ENCODE measurements at regions not wholly inside any gene's neighbourhood (a gene's known extent, or its start where the extent isn't known, plus 50 kb on each side); places are given as distances from the start of the nearest gene placed in this dataset.

- Histone ChIP-seq H2AFZ (ENCODE audit: insufficient read depth, low read depth, low read length, poor library complexity, severe bottlenecking) (no peak overlapping the region), H3K4me1 (ENCODE audit: control insufficient read depth in 1 of 2, insufficient read depth in 2 of 2, low read length in 2 of 2) (no peaks in the 10 kb centered on the region), H3K4me3 (replicated peaks in 1 of 3; ENCODE audit: low read depth in 2 of 3, low read length in 3 of 3) (no peak overlapping the region), H3K27me3 (ENCODE audit: control insufficient read depth in 2 of 2, insufficient read depth in 2 of 2, low read length in 2 of 2) (no peaks in the 10 kb centered on the region), H3K79me2 (ENCODE audit: insufficient read depth, low read length) (no peaks in the 10 kb centered on the region), H3K4me2 (replicated peaks; ENCODE audit: extremely low read depth, low read length, poor library complexity, severe bottlenecking) (no peak overlapping the region), H4K20me1 (ENCODE audit: insufficient read depth, low read length) (no peaks in the 10 kb centered on the region), H3K9ac (ENCODE audit: insufficient read depth, low read length, poor library complexity, severe bottlenecking) (no peak overlapping the region), H3K36me3 (replicated peaks in 1 of 2; ENCODE audit: control insufficient read depth in 1 of 2, insufficient read depth in 2 of 2, low read length in 2 of 2) (no peaks in the 10 kb centered on the region), H3K27ac (ENCODE audit: low read depth in 1 of 2, low read length in 2 of 2) (no peak overlapping the region), H3K9me3 (replicated peaks in 1 of 2; ENCODE audit: control insufficient read depth in 1 of 2, insufficient read depth in 1 of 2, low read length in 2 of 2) (no peaks in the 10 kb centered on the region)
- Mint-ChIP-seq H3K27me3 (ENCODE audit: low read depth in 3 of 3) (peaks cover 0 to 1% (median 0%) of the 10 kb centered on the region in 3 donors), H3K9me3 (peaks cover 0 to 2% (median 0%) of the 10 kb centered on the region in 7 donors), H3K4me3 (no peak overlapping the region), H3K27ac (no peak overlapping the region), H3K4me1 (no peaks in the 10 kb centered on the region), H3K36me3 (no peaks in the 10 kb centered on the region)
- no peak for TF ChIP-seq CTCF (IDR thresholded peaks at IDR 0.05)
- DNase-seq: no peak
- intact Hi-C loops (cut with micrococcal nuclease): no loop called here
- 40% methylated on average over 1 of the region's 2 CpGs for WGBS (ENCODE audit: insufficient coverage)
Observed at GRCh38 chr4:41394481-41394894, 137.8 kb downstream of the UCHL1 start.

- Histone ChIP-seq H3K27ac (ENCODE audit: low read depth in 1 of 2, low read length in 2 of 2) (no peak overlapping the region), H4K20me1 (ENCODE audit: insufficient read depth, low read length) (no peaks in the 10 kb centered on the region), H3K4me1 (ENCODE audit: control insufficient read depth in 1 of 2, insufficient read depth in 2 of 2, low read length in 2 of 2) (no peaks in the 10 kb centered on the region), H3K27me3 (ENCODE audit: control insufficient read depth in 2 of 2, insufficient read depth in 2 of 2, low read length in 2 of 2) (no peaks in the 10 kb centered on the region), H3K4me3 (replicated peaks in 1 of 3; ENCODE audit: low read depth in 2 of 3, low read length in 3 of 3) (no peak overlapping the region), H2AFZ (ENCODE audit: insufficient read depth, low read depth, low read length, poor library complexity, severe bottlenecking) (no peak overlapping the region), H3K79me2 (ENCODE audit: insufficient read depth, low read length) (no peaks in the 10 kb centered on the region), H3K4me2 (replicated peaks; ENCODE audit: extremely low read depth, low read length, poor library complexity, severe bottlenecking) (no peak overlapping the region), H3K36me3 (replicated peaks in 1 of 2; ENCODE audit: control insufficient read depth in 1 of 2, insufficient read depth in 2 of 2, low read length in 2 of 2) (no peaks in the 10 kb centered on the region), H3K9ac (ENCODE audit: insufficient read depth, low read length, poor library complexity, severe bottlenecking) (no peak overlapping the region), H3K9me3 (replicated peaks in 1 of 2; ENCODE audit: control insufficient read depth in 1 of 2, insufficient read depth in 1 of 2, low read length in 2 of 2) (no peaks in the 10 kb centered on the region)
- Mint-ChIP-seq H3K27ac (peak overlapping the region in 1 of 7 donors; percentile 57), H3K9me3 (no peaks in the 10 kb centered on the region), H3K36me3 (no peaks in the 10 kb centered on the region), H3K4me3 (no peak overlapping the region), H3K27me3 (ENCODE audit: low read depth in 3 of 3) (no peaks in the 10 kb centered on the region), H3K4me1 (no peaks in the 10 kb centered on the region)
- no peak for TF ChIP-seq CTCF (IDR thresholded peaks at IDR 0.05)
- intact Hi-C loops (cut with micrococcal nuclease): no loop called here
- DNase-seq: no peak
- no CpG with 5 or more reads among the region's 2 CpGs for WGBS (ENCODE audit: insufficient coverage)
Observed at GRCh38 chr4:41396214-41396613, 139.5 kb downstream of the UCHL1 start.
